K562 (cell line): ENCODE measurements at regions not wholly inside any gene's neighbourhood (a gene's known extent, or its start where the extent isn't known, plus 50 kb on each side); places are given as distances from the start of the nearest gene placed in this dataset.

Experiments
- ATAC-seq: fragments of 200-7000 bp; cut with Tn5 transposase; 3 replicates; pipeline ENCODE4 v1.9.1; 2020; ENCODE audit warnings: moderate library complexity
- BruUV-seq: library from RNA; stranded (reverse); fragments of 400-500 nt; replicated peaks from 2 replicates; lab custom pipeline; 2021; lab: Mats Ljungman, UMichigan
- CTCF ChIA-PET: fragments of 300-600 bp; formaldehyde crosslinking; extraction: SDS; loops from one replicate; lab custom pipeline; 2021; ENCODE audit warnings: low intra/inter-chr PET ratio; lab: Yijun Ruan, JAX
- POLR2A ChIA-PET: fragments of 300-600, 350-650 bp; sonication (Branson Sonifier 250); formaldehyde crosslinking; extraction: SDS; loops from one replicate; lab custom pipeline; 2021; ENCODE audit warnings: antibody characterized with exemption, inconsistent platforms; lab: Yijun Ruan, JAX
- DNase-seq, 4 experiments: peaks; one replicate each; pipeline versions ENCODE4 v3.0.0 to v3.0.0-alpha.2; 2011 to 2018; ENCODE audit warnings: low spot score in 3 of 4, mixed read lengths in 3 of 4; ENCODE audit errors: extremely low read depth in 1 of 4
- FAIRE-seq: peaks from 2 replicates; lab custom pipeline; 2011; peaks lifted over from hg19 to GRCh38; lab: Jason Lieb, UNC
- H2AFZ ChIP-seq: 2 replicates; pipeline ENCODE4 v1.6.0; 2011; ENCODE audit warnings: low read depth, low read length, control low read depth, inconsistent platforms
- H3K27ac ChIP-seq: fragments of 200-600 bp; 3 replicates; pipeline ENCODE4 v1.8.0; 2011; ENCODE audit warnings: low read depth, mild to moderate bottlenecking, control low read depth, inconsistent platforms, low read length, moderate library complexity, mixed read lengths; ENCODE audit errors: extremely low read depth
- H3K27me3 ChIP-seq, 2 experiments: fragments of 300-600 bp in 1 of 2; 2 replicates in 1 of 2; 3 replicates in 1 of 2; pipeline versions ENCODE4 v1.6.0 to v1.8.0; 2011; ENCODE audit warnings: inconsistent platforms in 2 of 2, low read length in 2 of 2, mild to moderate bottlenecking in 1 of 2, mixed read lengths in 1 of 2, moderate library complexity in 1 of 2; ENCODE audit not compliant: control insufficient read depth in 2 of 2, insufficient read depth in 2 of 2
- H3K36me3 ChIP-seq: fragments of 300-600 bp; 3 replicates; pipeline ENCODE4 v1.8.0; 2011; ENCODE audit warnings: mild to moderate bottlenecking, low read length, inconsistent platforms; ENCODE audit not compliant: control insufficient read depth, insufficient read depth
- H3K4me1 ChIP-seq, 2 experiments: fragments of 200-600 bp in 1 of 2; replicated peaks in 1 of 2; 2 replicates in 1 of 2; 3 replicates in 1 of 2; pipeline versions ENCODE4 v1.5.1 to v1.8.0; 2011; ENCODE audit warnings: inconsistent platforms in 2 of 2, low read length in 2 of 2, mild to moderate bottlenecking in 1 of 2, mixed read lengths in 1 of 2, moderate library complexity in 1 of 2; ENCODE audit not compliant: control insufficient read depth in 2 of 2, insufficient read depth in 2 of 2
- H3K4me2 ChIP-seq: 2 replicates; pipeline ENCODE4 v1.6.1; 2011; ENCODE audit warnings: low read length, control low read depth, inconsistent platforms, mixed read lengths; ENCODE audit not compliant: insufficient read depth
- H3K4me3 ChIP-seq: fragments of 200-600 bp; sonication (generic), shearing (Covaris generic); 2 replicates; pipeline ENCODE4 v1.5.1; 2016; ENCODE audit warnings: control low read depth, inconsistent platforms
- H3K79me2 ChIP-seq: fragments of 200-600 bp; 3 replicates; pipeline ENCODE4 v1.8.0; 2011; ENCODE audit warnings: low read length, inconsistent platforms; ENCODE audit not compliant: control insufficient read depth, insufficient read depth
- H3K9ac ChIP-seq, 2 experiments: 2 replicates each; pipeline versions ENCODE4 v1.6.0 to v1.6.1; 2011; ENCODE audit warnings: low read depth in 2 of 2, low read length in 2 of 2, control low read depth in 1 of 2, inconsistent platforms in 1 of 2, mild to moderate bottlenecking in 1 of 2, mixed read lengths in 1 of 2; ENCODE audit not compliant: insufficient read depth in 1 of 2
- H3K9me1 ChIP-seq: one replicate; pipeline ENCODE4 v1.6.0; 2011; ENCODE audit warnings: inconsistent platforms, mild to moderate bottlenecking, low read length, moderate library complexity; ENCODE audit not compliant: control insufficient read depth, insufficient read depth
- H3K9me3 ChIP-seq: replicated peaks from 2 replicates; pipeline ENCODE4 v1.5.1; 2011; ENCODE audit warnings: low read depth, low read length, inconsistent platforms; ENCODE audit not compliant: control insufficient read depth, insufficient read depth
- H4K20me1 ChIP-seq: replicated peaks from 2 replicates; pipeline ENCODE4 v1.6.1; 2011; ENCODE audit warnings: low read length, inconsistent platforms, mixed read lengths; ENCODE audit not compliant: control insufficient read depth, insufficient read depth
- ELK3 ChIP-seq: fragments of 450-650 bp; formaldehyde crosslinking; IDR thresholded peaks from 2 replicates; pipeline ENCODE4 v1.4.0; 2020; ENCODE audit warnings: mild to moderate bottlenecking
- ILK ChIP-seq: fragments of 450-650 bp; IDR thresholded peaks from 2 replicates; pipeline ENCODE4 v1.6.1; 2016; ENCODE audit warnings: missing genetic modification characterization, low read depth, mild to moderate bottlenecking, missing compliant biosample characterization, moderate library complexity, borderline replicate concordance
- NELFE ChIP-seq: IDR thresholded peaks from 2 replicates; pipeline ENCODE4 v1.6.1; 2011; ENCODE audit warnings: mild to moderate bottlenecking; ENCODE audit not compliant: insufficient read depth, insufficient read length
- NFYB ChIP-seq: IDR thresholded peaks from 2 replicates; pipeline ENCODE4 v1.6.1; 2011; ENCODE audit warnings: mild to moderate bottlenecking, moderate library complexity; ENCODE audit not compliant: insufficient read length; ENCODE audit errors: extremely low read depth
- TCF15 ChIP-seq: fragments of 250-450 bp; sonication (Bioruptor Pico); IDR thresholded peaks from 2 replicates; pipeline ENCODE4 v1.8.0; 2022; ENCODE audit warnings: moderate library complexity, mild to moderate bottlenecking, inconsistent platforms
- ZKSCAN1 ChIP-seq: fragments of 150-350 bp; IDR thresholded peaks from 2 replicates; pipeline ENCODE4 v1.6.1; 2016; ENCODE audit warnings: low read depth, low read length
- ZNF444 ChIP-seq: fragments of 250-450 bp; sonication (Bioruptor Pico); IDR thresholded peaks from 2 replicates; pipeline ENCODE4 v1.4.0; 2020; ENCODE audit warnings: mild to moderate bottlenecking, moderate library complexity
- ZNF511 ChIP-seq: sonication (generic); formaldehyde crosslinking; IDR thresholded peaks from 2 replicates; pipeline ENCODE4 v1.8.0; 2022; ENCODE audit warnings: mild to moderate bottlenecking, missing genetic modification reagents
- ZNF778 ChIP-seq: fragments of 450-650 bp; formaldehyde crosslinking; IDR thresholded peaks from 2 replicates; pipeline ENCODE4 v1.4.0; 2020; ENCODE audit warnings: mild to moderate bottlenecking, moderate library complexity
- WGBS: fragments of 100-300 bp; shearing (Covaris generic); methylation state at CpG from one replicate; pipeline ENCODE4 v1.1.6; 2016; ENCODE audit warnings: low coverage, mixed read lengths; ENCODE audit not compliant: insufficient coverage; ENCODE audit errors: missing lambda C conversion rate; 5-methylcytosine and 5-hydroxymethylcytosine counted together
- in situ Hi-C: fragments of 300-500 bp; cut with MboI; formaldehyde crosslinking; loops from 4 replicates; pipeline ENCODE4 v1.15.0; 2018; ENCODE audit warnings: inconsistent platforms, mixed read lengths
- intact Hi-C: fragments of 100-400 bp; cut with micrococcal nuclease; formaldehyde crosslinking; loops from 2 replicates; pipeline ENCODE4 v1.14.2; 2022
- TF ChIP-seq, protein P1 (sequence below): fragments of 450-650 bp; IDR thresholded peaks from 2 replicates; pipeline ENCODE4 v1.6.1; 2017; ENCODE audit warnings: antibody characterized with exemption
- TF ChIP-seq, protein P2 (sequence below): fragments of 250-450 bp; sonication (Bioruptor Pico); IDR thresholded peaks from 2 replicates; pipeline ENCODE4 v1.4.0; 2020; ENCODE audit warnings: mild to moderate bottlenecking, moderate library complexity
- TF ChIP-seq, protein P3 (sequence below): IDR thresholded peaks from 2 replicates; pipeline ENCODE4 v1.6.1; 2016; ENCODE audit warnings: missing genetic modification characterization, missing compliant biosample characterization

- Histone ChIP-seq H3K4me3 (no peak overlapping the region), H3K36me3 (no peaks in the 10 kb centered on the region), H3K27ac (no peak overlapping the region), H3K79me2 (no peaks in the 10 kb centered on the region), H3K9ac (no peak overlapping the region), H3K27me3 (no peaks in the 10 kb centered on the region), H3K4me2 (no peak overlapping the region), H3K9me1 (no peaks in the 10 kb centered on the region), H3K4me1 (no peaks in the 10 kb centered on the region), H3K9me3 (no peaks in the 10 kb centered on the region), H2AFZ (no peak overlapping the region), H4K20me1 (no peaks in the 10 kb centered on the region)
- 11% methylated on average over 2 of the region's 2 CpGs for WGBS
- intact Hi-C loops = no loop called here
- POLR2A ChIA-PET = no interaction called here
- in situ Hi-C loops = no loop called here
- ATAC-seq (no peak), DNase-seq (no peak), FAIRE-seq (no peak)
- CTCF ChIA-PET = no interaction called here
- no TSS peak for BruUV-seq
- TF ChIP-seq ZKSCAN1 = no peak
- no peak for TF ChIP-seq ZNF444
- no peak for TF ChIP-seq ELK3
- TF ChIP-seq, protein P1, sequence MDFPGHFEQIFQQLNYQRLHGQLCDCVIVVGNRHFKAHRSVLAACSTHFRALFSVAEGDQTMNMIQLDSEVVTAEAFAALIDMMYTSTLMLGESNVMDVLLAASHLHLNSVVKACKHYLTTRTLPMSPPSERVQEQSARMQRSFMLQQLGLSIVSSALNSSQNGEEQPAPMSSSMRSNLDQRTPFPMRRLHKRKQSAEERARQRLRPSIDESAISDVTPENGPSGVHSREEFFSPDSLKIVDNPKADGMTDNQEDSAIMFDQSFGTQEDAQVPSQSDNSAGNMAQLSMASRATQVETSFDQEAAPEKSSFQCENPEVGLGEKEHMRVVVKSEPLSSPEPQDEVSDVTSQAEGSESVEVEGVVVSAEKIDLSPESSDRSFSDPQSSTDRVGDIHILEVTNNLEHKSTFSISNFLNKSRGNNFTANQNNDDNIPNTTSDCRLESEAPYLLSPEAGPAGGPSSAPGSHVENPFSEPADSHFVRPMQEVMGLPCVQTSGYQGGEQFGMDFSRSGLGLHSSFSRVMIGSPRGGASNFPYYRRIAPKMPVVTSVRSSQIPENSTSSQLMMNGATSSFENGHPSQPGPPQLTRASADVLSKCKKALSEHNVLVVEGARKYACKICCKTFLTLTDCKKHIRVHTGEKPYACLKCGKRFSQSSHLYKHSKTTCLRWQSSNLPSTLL = no peak
- TF ChIP-seq TCF15 = no peak
- TF ChIP-seq, protein P2, sequence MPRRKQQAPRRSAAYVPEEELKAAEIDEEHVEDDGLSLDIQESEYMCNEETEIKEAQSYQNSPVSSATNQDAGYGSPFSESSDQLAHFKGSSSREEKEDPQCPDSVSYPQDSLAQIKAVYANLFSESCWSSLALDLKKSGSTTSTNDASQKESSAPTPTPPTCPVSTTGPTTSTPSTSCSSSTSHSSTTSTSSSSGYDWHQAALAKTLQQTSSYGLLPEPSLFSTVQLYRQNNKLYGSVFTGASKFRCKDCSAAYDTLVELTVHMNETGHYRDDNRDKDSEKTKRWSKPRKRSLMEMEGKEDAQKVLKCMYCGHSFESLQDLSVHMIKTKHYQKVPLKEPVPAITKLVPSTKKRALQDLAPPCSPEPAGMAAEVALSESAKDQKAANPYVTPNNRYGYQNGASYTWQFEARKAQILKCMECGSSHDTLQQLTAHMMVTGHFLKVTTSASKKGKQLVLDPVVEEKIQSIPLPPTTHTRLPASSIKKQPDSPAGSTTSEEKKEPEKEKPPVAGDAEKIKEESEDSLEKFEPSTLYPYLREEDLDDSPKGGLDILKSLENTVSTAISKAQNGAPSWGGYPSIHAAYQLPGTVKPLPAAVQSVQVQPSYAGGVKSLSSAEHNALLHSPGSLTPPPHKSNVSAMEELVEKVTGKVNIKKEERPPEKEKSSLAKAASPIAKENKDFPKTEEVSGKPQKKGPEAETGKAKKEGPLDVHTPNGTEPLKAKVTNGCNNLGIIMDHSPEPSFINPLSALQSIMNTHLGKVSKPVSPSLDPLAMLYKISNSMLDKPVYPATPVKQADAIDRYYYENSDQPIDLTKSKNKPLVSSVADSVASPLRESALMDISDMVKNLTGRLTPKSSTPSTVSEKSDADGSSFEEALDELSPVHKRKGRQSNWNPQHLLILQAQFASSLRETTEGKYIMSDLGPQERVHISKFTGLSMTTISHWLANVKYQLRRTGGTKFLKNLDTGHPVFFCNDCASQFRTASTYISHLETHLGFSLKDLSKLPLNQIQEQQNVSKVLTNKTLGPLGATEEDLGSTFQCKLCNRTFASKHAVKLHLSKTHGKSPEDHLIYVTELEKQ (CRISPR knock-in tag) = no peak
- TF ChIP-seq NELFE = no peak
- TF ChIP-seq, protein P3, sequence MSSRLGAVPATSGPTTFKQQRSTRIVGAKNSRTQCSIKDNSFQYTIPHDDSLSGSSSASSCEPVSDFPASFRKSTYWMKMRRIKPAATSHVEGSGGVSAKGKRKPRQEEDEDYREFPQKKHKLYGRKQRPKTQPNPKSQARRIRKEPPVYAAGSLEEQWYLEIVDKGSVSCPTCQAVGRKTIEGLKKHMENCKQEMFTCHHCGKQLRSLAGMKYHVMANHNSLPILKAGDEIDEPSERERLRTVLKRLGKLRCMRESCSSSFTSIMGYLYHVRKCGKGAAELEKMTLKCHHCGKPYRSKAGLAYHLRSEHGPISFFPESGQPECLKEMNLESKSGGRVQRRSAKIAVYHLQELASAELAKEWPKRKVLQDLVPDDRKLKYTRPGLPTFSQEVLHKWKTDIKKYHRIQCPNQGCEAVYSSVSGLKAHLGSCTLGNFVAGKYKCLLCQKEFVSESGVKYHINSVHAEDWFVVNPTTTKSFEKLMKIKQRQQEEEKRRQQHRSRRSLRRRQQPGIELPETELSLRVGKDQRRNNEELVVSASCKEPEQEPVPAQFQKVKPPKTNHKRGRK (tag) = no peak
- TF ChIP-seq ZNF778 (CRISPR knock-in tag) = no peak
- TF ChIP-seq ILK = no peak
- TF ChIP-seq NFYB = no peak
- no peak for TF ChIP-seq ZNF511 (CRISPR knock-in tag)
Observed at GRCh38 chr10:61073391-61073790, 129.4 kb upstream of the RHOBTB1 start.
